BJ (cell line): ENCODE measurements at regions not wholly inside any gene's neighbourhood (a gene's known extent, or its start where the extent isn't known, plus 50 kb on each side); places are given as distances from the start of the nearest gene placed in this dataset.

Source experiments
- CTCF ChIA-PET: fragments of 350-600 bp; formaldehyde crosslinking; extraction: SDS; loops from one replicate; lab custom pipeline; 2021; ENCODE audit warnings: antibody characterized with exemption, inconsistent platforms; lab: Yijun Ruan, JAX
- POLR2A ChIA-PET: fragments of 300-600 bp; sonication (Branson Sonifier 250); formaldehyde crosslinking; extraction: SDS; loops from one replicate; lab custom pipeline; 2021; ENCODE audit warnings: antibody characterized with exemption; lab: Charles Lee
- DNase-seq: peaks from one replicate; pipeline ENCODE4 v3.0.0-alpha.2; 2011; ENCODE audit warnings: low read depth
- H3K27me3 ChIP-seq: 2 replicates; pipeline ENCODE4 v1.6.0; 2011; ENCODE audit warnings: low read length; ENCODE audit not compliant: control insufficient read depth, insufficient read depth
- H3K36me3 ChIP-seq: 2 replicates; pipeline ENCODE4 v1.5.1; 2011; ENCODE audit warnings: low read length; ENCODE audit not compliant: control insufficient read depth, insufficient read depth
- H3K4me3 ChIP-seq: 2 replicates; pipeline ENCODE4 v1.5.1; 2011; ENCODE audit warnings: low read depth, mild to moderate bottlenecking, control low read depth, low read length
- TF ChIP-seq, protein P1 (sequence below): IDR thresholded peaks from 2 replicates; pipeline ENCODE4 v1.5.1; 2011; ENCODE audit warnings: low read depth, mild to moderate bottlenecking, control low read depth, inconsistent platforms, low read length, moderate library complexity; ENCODE audit not compliant: insufficient read depth

DNA sequence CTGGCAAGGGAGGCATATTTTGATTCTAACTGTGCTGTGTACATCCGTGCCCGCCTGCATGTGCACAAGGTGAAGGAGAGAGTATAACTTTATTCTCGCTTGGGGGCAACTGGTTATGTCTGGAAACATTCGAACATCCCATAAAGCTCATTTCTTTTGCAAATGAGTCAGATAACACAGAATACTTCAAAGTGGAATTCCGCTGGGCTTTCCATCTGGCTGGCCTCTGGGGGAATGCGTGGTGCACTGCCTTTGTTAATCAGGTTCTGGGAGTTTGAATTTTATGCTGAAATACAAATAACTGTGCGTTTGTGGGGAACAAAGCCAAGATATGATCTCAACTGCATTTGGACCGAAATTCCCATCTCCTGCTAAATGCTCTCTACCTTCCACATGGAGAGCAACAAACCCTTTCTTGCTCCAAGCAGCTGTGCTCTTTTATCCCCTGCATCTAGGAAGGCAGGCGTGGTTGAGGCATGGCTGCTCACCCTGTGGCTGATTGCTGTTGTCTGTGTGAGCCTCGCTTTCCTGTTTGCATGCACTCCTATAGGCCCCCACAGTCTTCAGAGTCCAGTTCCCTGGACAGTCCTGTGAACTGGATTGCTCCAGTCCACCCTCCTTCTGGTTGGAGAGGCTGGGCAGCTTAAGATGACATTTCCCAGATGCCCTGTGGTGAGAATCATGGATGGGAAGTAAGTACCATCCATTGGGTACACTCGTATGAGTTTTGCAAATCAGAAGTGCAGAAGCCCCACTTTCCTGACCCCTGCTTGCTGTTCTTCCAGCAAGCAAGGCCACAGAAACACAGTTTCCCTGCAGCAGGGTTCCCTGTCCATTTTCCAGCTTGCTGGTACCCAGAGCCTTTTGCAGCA is 82.9 kb upstream of the ALDH1B1 start:
- Histone ChIP-seq H3K4me3 (no peak overlapping the region), H3K27me3 (peaks cover 6% of the 10 kb centered on the region), H3K36me3 (no peaks in the 10 kb centered on the region)
- CTCF ChIA-PET = no interaction called here
- POLR2A ChIA-PET = no interaction called here
- no peak for DNase-seq
- TF ChIP-seq, protein P1, sequence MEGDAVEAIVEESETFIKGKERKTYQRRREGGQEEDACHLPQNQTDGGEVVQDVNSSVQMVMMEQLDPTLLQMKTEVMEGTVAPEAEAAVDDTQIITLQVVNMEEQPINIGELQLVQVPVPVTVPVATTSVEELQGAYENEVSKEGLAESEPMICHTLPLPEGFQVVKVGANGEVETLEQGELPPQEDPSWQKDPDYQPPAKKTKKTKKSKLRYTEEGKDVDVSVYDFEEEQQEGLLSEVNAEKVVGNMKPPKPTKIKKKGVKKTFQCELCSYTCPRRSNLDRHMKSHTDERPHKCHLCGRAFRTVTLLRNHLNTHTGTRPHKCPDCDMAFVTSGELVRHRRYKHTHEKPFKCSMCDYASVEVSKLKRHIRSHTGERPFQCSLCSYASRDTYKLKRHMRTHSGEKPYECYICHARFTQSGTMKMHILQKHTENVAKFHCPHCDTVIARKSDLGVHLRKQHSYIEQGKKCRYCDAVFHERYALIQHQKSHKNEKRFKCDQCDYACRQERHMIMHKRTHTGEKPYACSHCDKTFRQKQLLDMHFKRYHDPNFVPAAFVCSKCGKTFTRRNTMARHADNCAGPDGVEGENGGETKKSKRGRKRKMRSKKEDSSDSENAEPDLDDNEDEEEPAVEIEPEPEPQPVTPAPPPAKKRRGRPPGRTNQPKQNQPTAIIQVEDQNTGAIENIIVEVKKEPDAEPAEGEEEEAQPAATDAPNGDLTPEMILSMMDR = no peak

DNA sequence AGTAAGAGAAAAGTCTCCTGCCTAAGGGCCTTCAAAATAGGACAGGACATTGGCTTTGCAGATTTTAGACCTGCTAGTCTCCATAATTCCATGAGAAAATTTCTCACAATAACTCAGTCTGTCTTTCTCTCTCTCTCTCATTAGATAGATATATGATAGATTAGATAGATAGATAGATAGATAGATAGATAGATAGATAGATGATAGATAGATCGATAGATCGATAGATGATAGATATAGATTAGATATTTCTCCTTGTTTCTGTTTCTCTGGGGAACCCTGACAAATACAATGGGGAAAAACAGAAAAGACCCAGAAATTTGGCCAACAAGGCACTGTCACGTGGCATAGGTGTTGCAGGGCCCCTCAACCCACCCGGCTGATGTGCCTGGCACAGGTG is 84.4 kb upstream of the ALDH1B1 start:
- POLR2A ChIA-PET = no interaction called here
- Histone ChIP-seq H3K36me3 (no peaks in the 10 kb centered on the region), H3K27me3 (peaks cover 5% of the 10 kb centered on the region; the same call in 1 of the 2 replicates), H3K4me3 (no peak overlapping the region)
- DNase-seq = no peak
- CTCF ChIA-PET = no interaction called here
- TF ChIP-seq, protein P1 = no peak

DNA sequence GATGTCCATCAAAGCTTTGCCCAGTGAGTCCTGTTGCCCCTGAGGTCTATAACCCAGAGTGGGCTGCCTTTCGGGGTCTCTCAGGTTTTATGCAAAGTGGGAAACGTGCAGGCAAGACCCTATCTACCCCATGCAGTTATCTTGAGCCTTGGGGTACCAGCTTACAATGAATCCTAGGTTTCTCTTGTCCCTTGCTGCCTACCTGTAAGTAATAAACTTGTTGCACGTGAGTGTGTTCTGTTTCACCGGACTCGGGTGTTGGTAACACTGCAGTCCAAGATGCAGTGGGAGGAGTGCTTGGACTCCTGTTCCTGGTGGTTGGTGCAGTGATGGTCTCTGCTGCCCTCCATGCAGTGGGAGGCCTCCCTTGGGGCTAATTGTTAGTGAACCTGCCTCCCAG is 85.6 kb upstream of the ALDH1B1 start:
- Histone ChIP-seq H3K36me3 (no peaks in the 10 kb centered on the region), H3K4me3 (no peak overlapping the region), H3K27me3 (0 out of 2 replicates have a peak, but pooled peaks cover 3% of the 10 kb centered on the region)
- ChIA-PET POLR2A (no interaction called here), CTCF (no interaction called here)
- DNase-seq = no peak
- TF ChIP-seq, protein P1 = no peak

DNA sequence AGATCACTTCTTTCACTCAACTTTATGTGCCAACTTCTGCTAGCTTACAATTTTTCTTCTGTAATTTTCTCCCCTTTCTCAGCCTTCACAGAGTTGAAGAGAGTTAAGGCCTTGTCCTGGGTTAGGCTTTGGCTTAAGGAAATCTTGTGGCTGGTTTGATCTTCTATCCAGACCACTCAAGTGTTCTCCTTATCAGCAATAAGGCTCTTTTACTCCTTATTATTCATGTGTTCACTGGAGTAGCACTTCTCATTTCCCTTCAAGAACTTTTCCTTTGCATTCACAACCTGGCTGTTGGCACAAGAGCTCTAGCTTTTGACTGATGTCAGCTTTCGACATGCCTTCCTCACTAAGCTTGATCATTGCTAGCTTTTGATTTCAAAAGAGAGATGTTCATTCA is 86.9 kb upstream of the ALDH1B1 start:
- TF ChIP-seq, protein P1 = no peak
- H3K4me3 ChIP-seq = no peak overlapping the region
- no peaks in the 10 kb centered on the region for H3K36me3 ChIP-seq
- 0 out of 2 replicates have a peak, but pooled peaks cover 3% of the 10 kb centered on the region for H3K27me3 ChIP-seq
- POLR2A ChIA-PET = no interaction called here
- no peak for DNase-seq
- CTCF ChIA-PET = no interaction called here

DNA sequence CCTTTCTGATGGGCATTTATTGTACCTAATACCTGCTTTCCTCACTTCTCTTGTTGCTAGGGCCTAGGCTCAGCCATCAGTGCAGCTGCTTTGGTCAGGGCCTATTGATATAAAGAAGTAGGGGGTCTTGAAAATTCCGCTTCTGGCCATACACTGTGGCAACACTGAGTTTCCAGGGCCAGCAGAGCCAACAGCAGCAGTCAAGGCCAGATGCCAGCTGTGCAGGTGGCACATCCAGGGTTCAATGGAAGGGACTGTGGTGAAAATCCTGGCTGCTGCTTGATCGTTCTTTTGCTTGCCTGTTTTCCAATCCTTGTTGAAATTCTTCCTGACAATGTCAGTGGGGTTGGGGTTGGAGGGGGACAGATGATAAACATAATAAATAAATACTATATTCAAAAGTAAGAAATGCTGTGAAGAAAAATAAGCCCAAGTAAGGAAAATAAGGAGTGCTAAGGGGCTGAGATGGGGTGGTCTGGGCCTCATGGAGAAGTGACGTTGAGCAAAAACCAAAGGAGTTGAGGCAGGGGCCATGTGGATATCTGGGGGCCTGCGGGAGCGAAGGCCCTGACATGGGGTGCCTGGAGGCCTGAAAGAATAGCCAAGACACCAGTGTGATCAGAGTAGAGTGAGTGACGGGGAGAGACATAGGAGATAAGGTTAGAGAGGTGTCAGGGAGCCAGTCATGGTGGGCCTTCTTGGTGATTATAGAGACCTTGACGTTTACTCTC is 91.0 kb upstream of the ALDH1B1 start:
- Histone ChIP-seq H3K4me3 (no peak overlapping the region), H3K27me3 (peaks cover 4% of the 10 kb centered on the region), H3K36me3 (no peaks in the 10 kb centered on the region)
- POLR2A ChIA-PET = no interaction called here
- TF ChIP-seq, protein P1 = no peak
- CTCF ChIA-PET = no interaction called here
- DNase-seq = no peak
